PC-9 (cell line): ENCODE measurements at regions not wholly inside any gene's neighbourhood (a gene's known extent, or its start where the extent isn't known, plus 50 kb on each side); places are given as distances from the start of the nearest gene placed in this dataset.

Experiments
- EZH2 ChIP-seq: fragments of 200-600 bp; sonication (generic); IDR thresholded peaks from 2 replicates; pipeline ENCODE4 v1.8.0; 2017; ENCODE audit warnings: antibody characterized with exemption, low read depth
- TF ChIP-seq, protein P1 (sequence below): fragments of 200-600 bp; sonication (generic); conservative IDR thresholded peaks from 2 replicates; pipeline ENCODE4 v1.6.1; 2017; ENCODE audit warnings: mixed run types, antibody characterized with exemption, mild to moderate bottlenecking, moderate library complexity

DNA sequence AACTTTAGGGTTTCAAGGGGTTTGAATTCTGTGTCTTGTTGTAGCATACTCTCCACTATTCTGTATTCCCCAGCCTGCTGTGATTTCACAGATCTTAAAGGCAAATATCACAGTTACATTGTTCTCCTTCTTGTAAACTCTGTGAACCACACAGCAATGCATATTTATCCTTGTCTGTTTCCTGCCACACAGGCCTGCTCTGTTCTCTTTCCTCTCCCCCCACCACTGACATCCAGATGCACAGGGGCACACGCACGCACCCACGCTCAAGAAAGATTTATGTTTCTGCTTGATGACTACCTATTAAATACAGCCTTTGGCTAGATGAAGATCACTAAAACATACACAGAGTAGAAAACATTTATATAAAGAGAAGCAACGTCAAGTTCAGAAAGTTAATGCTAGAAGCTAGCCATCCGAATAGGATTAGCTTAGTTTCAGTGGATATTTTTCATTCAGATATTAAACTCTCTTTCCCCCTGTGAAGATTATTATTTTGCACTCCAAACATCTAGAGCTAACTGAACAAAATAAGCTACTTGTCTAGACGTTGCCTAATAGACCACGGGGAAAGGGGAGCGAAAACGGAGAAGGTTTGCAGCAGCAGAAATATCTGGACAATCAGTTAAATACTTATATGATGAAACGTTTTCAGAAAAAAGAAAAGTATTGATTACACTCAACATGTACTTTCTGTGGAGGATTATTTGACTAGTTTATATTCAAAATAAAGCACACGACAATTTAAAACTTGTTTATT, 193.1 kb upstream of the SEMA3C start:
- TF ChIP-seq, protein P1, sequence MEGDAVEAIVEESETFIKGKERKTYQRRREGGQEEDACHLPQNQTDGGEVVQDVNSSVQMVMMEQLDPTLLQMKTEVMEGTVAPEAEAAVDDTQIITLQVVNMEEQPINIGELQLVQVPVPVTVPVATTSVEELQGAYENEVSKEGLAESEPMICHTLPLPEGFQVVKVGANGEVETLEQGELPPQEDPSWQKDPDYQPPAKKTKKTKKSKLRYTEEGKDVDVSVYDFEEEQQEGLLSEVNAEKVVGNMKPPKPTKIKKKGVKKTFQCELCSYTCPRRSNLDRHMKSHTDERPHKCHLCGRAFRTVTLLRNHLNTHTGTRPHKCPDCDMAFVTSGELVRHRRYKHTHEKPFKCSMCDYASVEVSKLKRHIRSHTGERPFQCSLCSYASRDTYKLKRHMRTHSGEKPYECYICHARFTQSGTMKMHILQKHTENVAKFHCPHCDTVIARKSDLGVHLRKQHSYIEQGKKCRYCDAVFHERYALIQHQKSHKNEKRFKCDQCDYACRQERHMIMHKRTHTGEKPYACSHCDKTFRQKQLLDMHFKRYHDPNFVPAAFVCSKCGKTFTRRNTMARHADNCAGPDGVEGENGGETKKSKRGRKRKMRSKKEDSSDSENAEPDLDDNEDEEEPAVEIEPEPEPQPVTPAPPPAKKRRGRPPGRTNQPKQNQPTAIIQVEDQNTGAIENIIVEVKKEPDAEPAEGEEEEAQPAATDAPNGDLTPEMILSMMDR = no peak
- TF ChIP-seq EZH2 = no peak
